Osteocyte (in vitro differentiated cells): ENCODE measurements at regions not wholly inside any gene's neighbourhood (a gene's known extent, or its start where the extent isn't known, plus 50 kb on each side); places are given as distances from the start of the nearest gene placed in this dataset.

Experiments used
- DNase-seq: peaks from one replicate; pipeline ENCODE4 v3.0.0; 2021; ENCODE audit warnings: mixed read lengths; ENCODE audit not compliant: unreplicated experiment; ENCODE audit errors: extremely low spot score
- H3K27ac Mint-ChIP-seq: one replicate; pipeline ENCODE4 v1.8.0; 2021; ENCODE audit warnings: mild to moderate bottlenecking, mixed read lengths; ENCODE audit not compliant: unreplicated experiment
- H3K27me3 Mint-ChIP-seq: one replicate; pipeline ENCODE4 v1.8.0; 2021; ENCODE audit warnings: mixed read lengths; ENCODE audit not compliant: unreplicated experiment
- H3K36me3 Mint-ChIP-seq: one replicate; pipeline ENCODE4 v1.8.0; 2021; ENCODE audit warnings: mixed read lengths; ENCODE audit not compliant: unreplicated experiment
- H3K4me1 Mint-ChIP-seq: one replicate; pipeline ENCODE4 v1.8.0; 2021; ENCODE audit warnings: mixed read lengths; ENCODE audit not compliant: unreplicated experiment
- H3K4me3 Mint-ChIP-seq: one replicate; pipeline ENCODE4 v1.8.0; 2021; ENCODE audit warnings: mild to moderate bottlenecking, moderate library complexity, mixed read lengths; ENCODE audit not compliant: unreplicated experiment
- H3K9me3 Mint-ChIP-seq: one replicate; pipeline ENCODE4 v1.8.0; 2021; ENCODE audit warnings: mixed read lengths; ENCODE audit not compliant: unreplicated experiment
- CTCF ChIP-seq: fragments of 200-600 bp; sonication (generic); IDR thresholded peaks from 2 replicates; pipeline ENCODE4 v1.5.0; 2021; ENCODE audit warnings: antibody characterized with exemption, mild to moderate bottlenecking, moderate library complexity

DNA sequence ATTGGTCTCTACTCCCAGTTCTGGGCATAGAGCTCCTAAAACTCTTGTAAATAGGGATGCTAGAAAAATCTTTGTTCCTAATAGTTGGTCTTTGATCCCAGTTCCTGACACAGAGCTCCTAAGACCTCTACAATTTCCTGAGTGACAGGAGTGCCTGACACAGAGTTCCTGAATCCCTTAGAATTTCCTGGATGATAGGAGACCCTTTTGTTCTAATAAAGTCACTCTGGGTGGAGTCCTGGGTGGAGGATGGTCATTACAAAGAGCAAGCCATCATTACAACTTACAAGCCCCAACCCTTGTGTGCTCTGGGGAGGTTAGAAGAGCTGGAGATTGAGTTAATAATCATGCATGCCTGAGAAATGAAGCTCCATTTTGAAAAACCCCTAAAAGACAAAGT, 58.4 kb downstream of the ZZZ3 start:
- Mint-ChIP-seq H3K36me3 (peaks cover 46% of the 10 kb centered on the region), H3K9me3 (no peaks in the 10 kb centered on the region), H3K27me3 (no peaks in the 10 kb centered on the region), H3K27ac (no peak overlapping the region), H3K4me3 (no peak overlapping the region), H3K4me1 (peaks cover 3% of the 10 kb centered on the region)
- no peak for DNase-seq
- TF ChIP-seq CTCF: no peak

GRCh38 chr1:77623066-77623465, 59.4 kb downstream of the ZZZ3 start:
- DNase-seq: no peak
- Mint-ChIP-seq H3K4me1 (peaks cover 3% of the 10 kb centered on the region), H3K27ac (no peak overlapping the region), H3K9me3 (no peaks in the 10 kb centered on the region), H3K36me3 (peaks cover 48% of the 10 kb centered on the region), H3K27me3 (no peaks in the 10 kb centered on the region), H3K4me3 (no peak overlapping the region)
- no peak for TF ChIP-seq CTCF

DNA sequence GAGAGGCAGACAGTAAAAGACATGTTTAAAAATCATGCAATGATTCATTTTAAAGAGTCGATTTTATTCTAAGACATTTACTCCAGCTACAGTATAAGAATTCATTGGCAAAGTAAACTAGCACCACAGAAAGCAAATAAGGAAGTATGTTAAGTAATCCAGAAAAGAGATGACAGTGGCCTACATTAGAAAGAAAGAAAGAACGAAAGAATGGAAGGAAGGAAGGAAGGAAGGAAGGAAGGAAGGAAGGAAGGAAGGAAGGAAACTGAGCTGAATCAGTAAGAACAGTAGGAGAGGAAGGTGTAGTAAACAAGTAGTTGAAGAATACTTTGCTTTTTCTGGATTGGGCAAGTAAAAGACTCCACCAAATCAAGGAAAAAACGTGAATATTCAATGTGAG, 62.2 kb downstream of the ZZZ3 start:
- no peak for TF ChIP-seq CTCF
- Mint-ChIP-seq H3K9me3 (no peaks in the 10 kb centered on the region), H3K4me1 (peaks cover 2% of the 10 kb centered on the region), H3K27ac (no peak overlapping the region), H3K36me3 (peaks cover 44% of the 10 kb centered on the region), H3K27me3 (no peaks in the 10 kb centered on the region), H3K4me3 (no peak overlapping the region)
- DNase-seq: no peak

- Mint-ChIP-seq H3K27ac (no peak overlapping the region), H3K36me3 (peaks cover 48% of the 10 kb centered on the region), H3K4me1 (no peaks in the 10 kb centered on the region), H3K9me3 (peaks cover 28% of the 10 kb centered on the region), H3K4me3 (no peak overlapping the region), H3K27me3 (no peaks in the 10 kb centered on the region)
- TF ChIP-seq CTCF: no peak
- DNase-seq: no peak
Observed at GRCh38 chr1:77614037-77614436, 68.4 kb downstream of the ZZZ3 start.
